ENCODE measurements at regions not wholly inside any gene's neighbourhood (a gene's known extent, or its start where the extent isn't known, plus 50 kb on each side); places are given as distances from the start of the nearest gene placed in this dataset.

DNA sequence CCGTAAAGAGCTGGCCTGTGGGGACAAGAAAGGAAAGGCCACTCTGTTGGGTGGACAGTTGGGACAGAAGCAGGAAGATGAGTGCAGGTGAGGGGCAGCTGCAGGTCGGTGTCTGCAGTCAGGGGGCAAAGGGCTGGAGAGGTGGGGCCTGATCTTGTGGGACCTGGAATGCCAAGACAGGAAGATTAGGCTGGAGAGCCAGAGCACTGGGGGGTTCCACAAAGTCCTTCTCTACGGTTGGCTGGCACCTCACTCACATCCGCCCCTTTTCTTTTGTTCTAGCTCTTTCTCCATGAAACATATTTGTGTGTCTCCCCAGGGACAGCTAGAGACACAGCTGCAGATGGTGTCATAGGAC lies 404.1 kb downstream of the PTPRU start:
- no peak for DNase-seq

DNA sequence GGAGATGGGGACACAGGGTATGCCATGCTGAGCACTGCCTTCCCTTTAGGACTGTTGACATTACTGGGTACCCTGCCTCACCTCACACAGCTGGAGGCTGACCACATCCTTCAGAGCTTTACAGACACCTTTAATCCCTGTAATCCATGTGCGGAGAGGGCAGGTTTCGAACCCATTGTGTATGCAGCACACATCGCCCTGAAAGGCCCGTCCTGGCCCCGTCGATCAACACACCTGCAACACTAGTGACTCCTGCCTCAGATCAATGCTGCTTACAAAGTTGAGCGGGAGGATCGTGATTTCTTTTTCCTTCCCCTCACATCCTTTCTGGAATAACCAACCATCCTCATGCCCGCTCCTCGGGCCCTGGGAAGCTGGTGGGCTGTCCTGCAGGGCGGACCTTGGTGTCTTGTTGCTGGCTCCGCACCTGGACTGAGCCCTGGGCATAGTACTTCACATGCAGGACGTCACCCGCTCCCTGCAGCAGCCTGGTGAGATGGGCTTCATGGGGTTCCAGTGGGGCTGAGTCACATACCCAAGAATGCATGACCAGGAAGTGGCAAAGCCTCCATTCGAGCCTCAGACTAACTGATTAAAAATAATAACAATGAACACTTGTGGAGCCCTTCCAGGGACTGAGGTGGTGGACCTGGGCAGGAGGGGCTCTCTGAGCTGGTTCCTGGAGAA lies 403.6 kb downstream of the PTPRU start:
- DNase-seq: no peak

DNA sequence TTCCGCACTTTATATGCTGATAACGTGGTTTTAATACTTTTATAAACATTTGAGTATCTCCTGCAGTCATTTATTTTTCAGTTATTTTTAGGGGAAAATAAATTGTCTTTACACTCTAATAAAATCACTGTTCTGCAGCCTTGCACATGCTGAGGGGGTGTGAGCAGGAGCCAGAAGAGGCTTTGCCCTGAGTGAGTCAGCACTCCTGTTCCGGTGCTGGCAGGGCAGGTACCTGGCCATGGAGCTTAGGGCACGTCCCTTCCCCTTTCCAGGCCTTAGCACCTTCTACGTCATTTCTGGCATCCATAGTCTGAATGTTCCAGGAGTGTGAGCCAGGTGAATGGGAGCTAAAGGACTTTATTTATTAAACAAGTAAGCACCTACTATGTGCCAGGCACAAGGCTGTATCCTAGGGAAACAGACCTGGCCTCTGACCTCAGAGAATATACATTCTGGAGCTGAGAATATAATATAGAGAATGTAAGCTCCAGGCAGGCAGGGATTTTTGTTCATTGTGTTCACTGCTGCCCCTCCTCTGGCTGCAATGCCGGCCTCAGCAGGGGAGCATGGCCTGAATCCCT lies 402.9 kb downstream of the PTPRU start:
- no peak for DNase-seq

DNA sequence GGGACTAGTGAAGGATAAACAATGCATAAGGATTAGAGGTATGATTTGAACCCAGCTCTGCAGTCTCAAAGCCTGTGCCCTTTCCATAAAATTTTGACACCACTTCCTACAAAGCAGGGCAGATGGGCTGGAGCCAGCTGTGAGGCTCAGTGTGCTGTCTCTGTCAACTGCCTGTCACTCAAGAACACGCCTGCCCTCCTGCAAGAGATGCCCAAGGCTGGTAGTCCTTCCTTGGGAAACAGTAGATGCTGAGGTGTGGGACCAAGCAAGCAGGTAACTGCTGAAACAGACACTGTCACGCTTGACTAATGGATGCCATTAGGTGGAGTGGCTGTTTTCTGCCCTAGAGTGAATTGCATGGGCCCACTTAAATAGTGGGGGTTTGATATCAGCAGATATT lies 402.0 kb downstream of the PTPRU start:
- DNase-seq: no peak

DNA sequence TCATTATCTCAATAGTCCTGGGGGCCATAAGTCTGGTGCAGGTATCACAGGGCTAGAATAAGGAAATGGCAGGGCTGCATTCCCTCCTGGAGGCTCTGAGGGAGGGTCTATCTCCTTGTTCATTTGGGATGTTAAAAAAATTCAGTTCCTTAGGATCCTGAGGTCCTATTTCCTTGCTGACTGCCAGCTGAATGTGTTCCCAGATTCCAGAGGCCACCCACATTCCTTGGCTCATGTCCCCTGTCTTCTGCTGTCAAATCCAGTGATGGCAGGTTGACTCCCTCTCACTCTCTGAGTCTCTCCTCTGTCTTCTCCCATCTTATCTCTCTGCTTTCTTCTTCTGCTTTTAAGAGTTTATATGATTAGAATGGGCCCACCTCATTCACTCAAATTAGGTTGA lies 400.6 kb downstream of the PTPRU start:
- no peak for DNase-seq

DNA sequence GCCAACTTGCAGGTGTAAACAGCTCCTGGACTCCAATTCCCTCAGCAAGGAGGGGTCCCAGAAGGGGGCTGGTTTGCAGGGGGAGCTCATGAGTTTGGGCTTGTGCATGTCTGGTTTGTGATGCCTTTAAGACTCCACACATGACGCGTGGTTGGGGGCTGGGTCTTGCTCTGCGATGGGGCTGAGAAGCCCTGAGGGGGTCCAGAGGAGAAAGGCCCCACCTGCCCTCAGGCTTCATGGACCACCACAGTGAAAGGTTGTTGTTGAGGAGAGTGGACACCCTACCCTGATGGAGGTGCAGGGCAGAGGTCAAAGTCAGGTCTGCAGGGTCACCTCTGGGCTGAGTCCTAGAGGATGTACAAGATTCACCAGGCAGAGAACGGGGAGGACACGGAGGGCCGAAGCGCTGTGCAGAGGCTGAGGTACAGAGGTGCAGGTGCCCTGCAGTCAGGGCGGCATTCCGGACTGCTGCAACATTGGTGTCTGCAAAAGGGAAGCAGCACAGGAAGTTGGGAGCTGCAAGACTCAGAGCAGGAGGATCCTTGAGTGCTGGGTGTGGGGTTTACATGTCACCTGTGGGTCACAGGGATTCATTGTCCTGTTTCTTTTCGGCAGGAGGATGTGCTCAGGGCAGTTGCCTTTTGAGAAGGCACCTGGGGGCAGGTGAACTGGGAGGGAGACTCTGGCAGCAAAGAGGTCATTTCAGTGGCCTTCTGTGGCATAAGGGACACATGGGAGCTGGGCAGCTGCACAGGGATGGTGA lies 399.4 kb downstream of the PTPRU start:
- DNase-seq: no peak

DNA sequence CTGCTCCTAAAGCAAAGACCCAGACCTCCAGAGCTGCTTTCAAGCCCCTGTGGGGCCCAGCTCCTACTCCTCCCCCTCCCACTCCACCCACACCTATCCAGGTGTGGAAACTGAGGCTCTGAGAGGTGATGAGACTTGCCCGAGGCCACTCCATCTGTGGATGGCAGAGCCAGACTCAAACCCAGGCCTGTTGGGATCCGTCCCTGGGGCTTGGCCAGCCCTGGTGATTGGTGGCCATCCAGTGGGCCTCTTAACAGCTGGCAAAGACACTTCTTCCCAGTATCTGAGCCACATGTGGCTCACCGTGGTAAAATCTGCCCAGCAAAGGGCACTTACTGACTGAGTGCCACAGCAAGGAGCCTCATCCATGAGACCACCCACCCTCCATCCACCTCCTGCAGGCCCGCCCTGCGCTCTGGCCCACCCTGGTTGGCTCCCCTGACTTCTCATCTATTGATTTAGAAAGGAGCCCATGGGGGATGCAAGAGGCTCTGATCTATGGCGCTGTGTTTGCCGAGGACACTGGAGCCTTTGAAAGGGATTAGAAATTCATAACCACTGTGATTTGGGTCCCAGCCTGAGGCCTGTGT lies 398.5 kb downstream of the PTPRU start:
- DNase-seq: no peak

DNA sequence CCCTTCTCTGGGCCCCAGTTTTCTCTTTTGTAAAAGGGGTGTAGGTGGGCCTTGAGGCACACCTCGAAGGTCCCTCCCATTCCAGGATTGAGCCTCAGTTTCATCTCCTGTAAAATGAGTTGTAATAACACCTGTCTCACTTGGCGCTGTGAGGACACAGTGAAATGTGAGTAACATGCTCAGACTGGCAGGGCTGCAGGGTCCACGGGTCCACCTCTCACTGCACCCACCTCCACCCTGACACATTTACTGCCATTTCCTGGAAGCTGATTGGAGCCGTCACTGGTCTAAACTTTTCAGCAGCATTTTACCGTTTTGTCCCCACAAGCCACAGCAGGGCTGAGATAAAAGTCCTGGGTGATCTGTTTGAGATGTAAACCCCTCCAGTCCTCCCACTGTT lies 398.0 kb downstream of the PTPRU start:
- DNase-seq: no peak

DNA sequence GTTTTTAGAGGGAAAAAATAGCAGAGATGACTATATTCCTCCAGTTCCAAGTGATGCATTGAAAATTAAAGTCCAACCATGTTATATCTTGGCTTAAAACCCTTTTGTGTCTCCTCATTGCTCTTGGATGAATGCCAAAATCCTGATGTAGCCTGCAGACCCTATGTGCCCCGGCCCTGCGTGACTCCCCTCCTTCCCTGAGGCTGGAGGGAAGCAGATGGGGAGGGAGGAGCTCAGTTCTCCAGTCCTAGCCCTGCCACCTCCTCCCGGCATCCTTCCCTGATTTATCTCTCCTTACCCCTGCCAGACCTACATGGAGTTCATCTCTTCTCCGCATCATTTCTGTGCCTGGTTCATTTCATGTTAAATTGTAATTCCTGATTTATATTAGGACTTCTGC lies 397.4 kb downstream of the PTPRU start:
- no peak for DNase-seq

DNA sequence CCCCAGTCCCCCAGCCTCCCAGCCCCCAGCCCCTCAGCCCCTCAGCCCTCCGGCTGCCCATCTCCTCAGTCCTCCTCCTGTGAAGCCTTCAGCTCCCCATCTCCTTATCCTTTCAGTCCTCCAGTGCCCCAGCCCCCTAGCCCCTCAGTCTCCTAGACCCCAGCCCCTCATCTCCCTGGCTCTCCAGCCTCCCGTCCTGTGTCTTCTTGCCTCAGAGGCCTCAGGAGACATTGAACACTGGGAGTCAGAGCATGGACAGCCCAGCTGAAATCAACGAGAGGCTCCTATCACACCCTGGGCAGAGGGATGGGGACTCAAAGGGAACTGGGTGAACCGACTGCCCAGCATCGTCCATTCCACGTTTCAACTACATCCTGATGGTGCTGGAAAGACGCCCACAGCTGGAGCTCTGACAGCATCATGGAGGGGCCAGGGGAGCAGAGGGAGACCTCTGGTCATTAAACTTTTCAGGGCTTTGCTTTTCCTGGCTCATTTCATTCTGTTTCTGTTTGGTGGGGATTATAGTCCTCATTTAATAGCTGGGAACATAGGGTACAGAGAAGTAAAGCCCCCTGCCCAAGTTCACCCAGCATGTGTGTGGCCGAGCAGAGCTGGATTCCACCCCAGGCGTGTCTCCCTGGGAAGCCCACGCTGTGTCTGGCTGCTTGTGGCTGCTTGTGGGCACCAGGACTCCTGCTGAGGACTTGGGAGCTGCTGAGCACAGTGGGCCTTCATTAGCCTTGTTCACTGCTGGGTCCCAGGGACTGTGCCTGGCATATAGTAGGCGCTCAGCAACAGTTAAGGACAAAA lies 396.7 kb downstream of the PTPRU start:
- no peak for DNase-seq

DNA sequence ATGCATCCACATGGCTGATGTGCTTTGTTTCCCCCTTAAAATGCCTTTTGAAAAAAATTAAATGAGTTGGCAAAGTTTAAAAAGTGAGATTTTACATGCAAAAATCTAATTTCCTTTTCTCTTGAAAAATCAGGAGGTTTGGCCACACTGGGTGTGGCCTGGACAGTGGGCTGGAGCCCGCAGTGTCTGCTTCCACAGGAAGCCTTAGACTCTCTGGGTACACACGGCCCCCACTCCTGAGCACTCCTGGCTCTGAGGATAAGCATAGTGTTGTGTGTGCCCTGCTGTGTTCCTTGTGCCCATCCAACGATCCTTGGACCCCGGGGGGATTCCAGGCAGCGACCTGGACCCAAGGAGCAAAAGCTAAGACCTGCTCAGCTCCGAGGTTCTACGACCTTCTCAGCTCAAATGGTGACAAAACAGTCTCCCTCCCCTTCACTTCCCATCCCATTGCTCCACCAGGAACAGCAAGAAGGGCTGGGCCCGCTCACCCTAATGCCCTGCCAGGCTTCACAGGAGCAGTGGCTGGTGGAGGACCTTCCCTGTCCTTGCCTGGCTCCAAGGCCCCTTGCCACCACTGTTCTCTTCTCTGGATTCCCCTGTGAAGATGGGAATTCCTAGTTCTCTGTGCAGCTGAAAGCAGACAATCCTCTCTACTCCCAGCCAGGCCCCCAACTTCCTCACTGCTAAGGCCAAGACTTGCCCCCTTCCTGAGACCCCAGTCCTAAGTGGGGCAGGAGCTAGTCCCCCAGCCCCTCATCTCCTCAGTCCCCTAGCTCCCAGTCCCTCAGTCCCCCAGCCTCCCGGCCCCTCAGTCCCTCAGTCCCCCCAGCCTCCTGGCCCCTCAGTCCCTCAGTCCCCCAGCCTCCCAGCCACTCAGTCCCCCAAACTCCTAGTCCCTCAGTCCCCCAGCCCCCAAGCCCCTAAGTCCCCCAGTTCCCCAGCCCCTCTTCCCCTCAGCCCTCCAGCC lies 395.8 kb downstream of the PTPRU start:
- no peak for DNase-seq

DNA sequence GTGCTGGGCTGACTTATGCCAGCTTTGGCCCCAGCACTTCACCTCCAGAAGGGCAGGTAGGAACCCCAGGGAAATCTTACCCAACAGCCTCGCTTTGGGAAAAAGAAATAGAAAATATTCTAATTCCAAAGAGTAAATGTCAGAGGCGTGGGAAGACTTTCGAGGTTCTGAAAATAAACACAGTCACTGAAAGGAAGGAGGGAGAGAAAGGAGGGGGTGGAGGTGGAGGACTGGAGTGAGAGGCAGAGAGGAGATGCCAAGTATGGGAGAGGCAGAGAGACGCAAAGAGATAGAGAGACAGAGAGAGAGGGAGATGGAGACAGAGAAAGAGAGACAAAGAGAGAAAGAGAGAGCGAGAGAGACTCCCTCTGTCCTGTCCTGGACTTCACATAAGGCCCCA lies 395.0 kb downstream of the PTPRU start:
- no peak for DNase-seq

DNA sequence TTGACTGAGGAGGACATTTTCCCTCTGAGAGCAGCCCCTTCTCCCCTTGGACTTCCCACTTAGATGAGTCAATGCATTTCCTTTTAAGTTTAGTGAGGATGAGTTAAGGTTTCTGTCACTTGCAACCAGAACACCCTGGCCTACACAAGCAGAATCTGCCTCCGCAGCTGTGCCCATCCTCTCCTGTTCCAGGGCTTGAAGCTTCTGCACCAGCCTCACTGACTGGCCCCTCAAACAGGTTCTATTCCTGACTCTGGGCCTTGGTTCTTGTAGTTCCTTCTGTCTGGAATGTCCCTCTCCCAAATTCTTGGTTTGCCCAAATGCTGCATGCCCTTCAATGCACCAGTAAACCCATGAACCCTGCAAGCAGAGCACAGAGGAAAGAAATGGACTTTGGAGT lies 394.4 kb downstream of the PTPRU start:
- no peak for DNase-seq

DNA sequence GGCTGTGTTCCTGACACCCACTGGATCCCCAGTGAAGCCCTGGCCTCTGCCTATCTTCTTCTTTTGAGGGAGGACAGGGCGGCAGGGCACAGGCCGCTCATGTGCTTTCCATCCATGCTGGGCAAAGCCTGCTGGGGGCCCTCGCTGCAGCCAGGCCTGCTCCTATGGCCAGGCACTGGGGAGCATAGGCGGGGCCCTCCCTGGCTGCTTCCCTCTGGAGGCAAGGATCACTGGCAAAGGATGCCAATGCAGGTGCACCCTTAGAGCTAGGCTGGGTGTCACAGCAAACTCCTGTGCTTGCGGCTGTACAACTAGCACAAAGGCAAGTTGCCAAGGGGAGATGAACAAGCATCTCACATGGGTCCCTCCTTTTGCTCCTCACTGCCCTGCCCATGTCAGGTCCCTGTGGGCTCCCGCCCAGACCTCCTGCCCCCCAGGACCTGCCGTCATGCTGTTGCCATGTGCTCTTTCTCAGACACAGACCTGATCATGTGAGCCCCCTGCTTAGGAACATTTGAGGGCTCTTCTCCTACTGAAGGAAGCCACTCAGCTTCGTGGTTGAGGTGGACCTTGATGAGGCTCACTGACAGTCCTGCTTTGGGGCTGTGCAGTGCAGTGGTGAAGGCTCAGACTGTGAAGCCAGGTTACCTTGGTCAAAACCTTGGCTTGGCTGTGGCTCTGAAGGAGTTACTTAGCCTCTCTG lies 393.6 kb downstream of the PTPRU start:
- no peak for DNase-seq

DNA sequence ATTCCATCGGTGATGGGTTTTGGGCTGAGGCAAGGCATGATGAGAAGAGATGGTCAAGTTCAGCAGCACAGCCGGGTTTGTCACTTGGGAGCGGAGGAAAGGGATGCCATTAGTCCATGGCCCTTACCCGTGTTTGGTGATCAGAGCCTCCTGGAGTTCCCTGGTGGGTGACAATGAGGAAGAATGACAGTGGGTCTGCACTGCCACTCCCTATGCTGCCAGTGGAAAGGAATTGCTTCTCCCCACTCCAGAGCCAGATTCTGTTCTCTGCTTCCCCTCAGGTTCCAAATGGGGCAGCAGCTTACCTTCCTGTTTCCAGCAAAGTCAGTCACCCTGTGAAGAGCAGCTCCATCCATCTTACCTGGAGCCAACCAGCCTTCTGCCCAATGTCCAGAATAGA lies 393.1 kb downstream of the PTPRU start:
- DNase-seq: no peak

DNA sequence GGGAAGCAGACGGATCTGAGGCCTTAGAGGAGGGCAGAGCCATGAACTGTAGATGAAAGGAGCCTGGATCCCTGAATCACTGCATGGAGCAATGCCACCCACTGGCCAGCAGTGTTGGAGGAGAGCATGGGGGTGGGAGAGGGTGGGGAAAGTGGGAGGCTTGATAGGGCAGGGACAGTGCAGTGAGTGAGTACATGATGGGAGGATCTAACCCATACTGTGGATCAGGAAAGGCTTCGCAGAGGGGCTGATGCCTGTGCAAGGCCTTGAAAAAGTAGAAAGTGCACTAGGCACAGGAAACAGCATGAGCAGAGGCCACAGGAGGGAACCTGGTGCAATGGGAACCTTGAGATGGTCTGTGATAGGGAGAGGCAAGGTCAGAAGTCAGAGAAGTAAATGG lies 391.9 kb downstream of the PTPRU start:
- DNase-seq: no peak

DNA sequence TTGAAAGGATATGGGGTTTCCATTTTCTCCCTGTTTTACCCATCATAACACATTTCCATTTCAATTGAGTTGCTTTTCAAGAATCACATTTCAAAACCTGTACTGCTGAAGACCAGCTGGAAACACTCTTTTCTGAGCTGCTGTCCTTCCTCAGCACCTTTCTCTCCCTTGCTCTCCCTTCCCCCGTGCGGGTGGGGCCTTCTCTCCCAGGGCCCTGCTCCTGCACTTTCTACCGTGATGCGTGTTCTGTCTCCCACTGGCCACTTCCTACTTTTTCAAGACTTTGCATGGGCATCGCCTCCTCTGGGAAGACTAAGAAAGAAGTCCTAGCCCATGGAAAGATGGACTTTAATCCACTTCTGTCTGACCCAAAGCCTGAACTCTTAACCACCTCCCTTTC lies 390.4 kb downstream of the PTPRU start:
- no peak for DNase-seq

DNA sequence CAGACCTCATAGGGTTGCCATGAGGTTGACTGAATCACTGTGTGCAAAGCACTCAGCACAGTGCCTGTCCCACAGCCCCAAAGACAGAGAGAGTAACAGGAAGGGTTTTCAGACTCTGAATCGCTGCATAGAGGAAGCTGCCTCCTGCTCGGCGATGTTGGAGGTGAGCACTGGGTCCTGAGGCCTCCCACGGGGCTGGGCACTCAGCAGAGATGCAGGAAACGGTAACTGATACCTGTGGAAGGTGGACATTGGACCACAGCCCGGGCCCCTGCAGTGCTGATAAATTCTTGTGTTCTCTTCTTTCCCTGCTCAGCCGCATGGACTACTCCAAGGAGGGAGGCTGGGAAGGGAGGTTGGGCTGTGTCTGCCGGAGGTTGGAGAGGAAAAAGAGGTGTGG lies 389.7 kb downstream of the PTPRU start:
- DNase-seq: no peak

DNA sequence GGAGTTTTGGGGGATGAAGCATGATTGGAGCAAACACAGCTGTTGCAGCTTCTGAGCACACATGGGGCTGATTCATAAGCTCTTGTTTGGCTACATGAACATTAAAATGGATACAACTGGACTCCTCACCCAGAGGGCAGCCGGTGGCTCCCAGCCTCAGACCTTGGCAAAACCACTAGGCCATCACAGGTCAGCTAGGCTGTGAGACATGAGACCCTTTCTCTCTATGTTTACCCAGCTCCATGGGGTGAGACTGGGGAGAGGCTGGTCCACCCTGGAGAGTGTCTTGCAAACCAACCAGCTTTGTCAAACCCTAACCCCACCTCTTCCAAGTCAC lies 388.7 kb downstream of the PTPRU start:
- DNase-seq: no peak

DNA sequence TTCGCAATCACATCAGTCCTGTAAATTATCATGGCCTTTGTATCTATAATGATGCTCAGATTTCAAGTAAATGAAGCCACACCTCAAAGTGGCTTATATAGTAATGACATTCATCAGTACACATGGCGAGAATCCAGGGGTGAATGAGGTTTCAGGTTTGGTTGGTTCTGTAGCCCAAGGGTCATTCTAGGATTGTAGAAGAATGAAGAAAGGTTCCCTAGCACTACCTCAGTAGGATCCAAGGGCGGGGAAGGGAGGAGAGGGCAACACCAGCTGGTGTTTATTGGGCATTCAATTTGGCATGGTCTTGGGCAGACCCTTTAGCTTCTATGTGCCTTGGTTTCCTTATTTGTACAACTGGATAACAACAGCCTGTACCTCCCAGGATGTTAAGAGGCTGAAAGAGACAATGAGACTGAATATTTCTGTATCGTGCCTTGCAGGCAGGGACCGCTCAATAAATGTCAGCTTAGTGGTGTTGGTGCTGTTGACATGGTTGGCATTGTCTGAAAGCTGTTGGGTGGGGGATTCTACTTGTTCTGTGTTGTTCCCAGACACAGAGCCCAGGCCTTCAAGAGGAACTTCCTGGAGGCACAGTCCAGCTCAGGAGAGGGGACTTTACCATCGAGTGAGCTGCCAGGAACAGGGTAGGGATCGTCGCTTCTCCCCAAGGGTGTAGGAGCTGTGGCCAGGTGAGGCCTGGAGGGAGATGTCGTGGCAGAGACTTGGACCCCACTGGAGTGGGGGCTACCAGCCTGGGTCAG lies 388.2 kb downstream of the PTPRU start:
- no peak for DNase-seq

DNA sequence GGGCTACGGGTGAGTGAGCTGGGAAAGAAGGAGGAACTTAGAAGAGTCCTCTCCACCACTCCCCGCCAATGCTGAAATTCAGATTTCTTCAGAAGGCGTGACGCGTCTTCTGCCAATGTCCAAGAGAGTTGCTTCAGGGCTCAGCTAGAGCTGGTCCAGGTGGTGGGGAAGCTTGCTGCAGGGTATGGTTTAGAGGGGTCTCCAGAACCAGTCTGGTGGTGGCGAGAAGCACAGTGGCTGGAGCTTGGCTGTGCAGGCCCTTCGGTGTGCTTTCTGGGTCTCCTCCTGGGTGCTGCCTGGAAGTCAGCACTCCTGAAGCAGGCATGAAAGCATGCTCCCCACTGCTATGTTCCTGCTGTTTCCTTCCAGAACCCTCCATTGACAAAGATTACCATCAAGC lies 387.2 kb downstream of the PTPRU start:
- no peak for DNase-seq
